Amygdala (tissue), 56 donors: ENCODE measurements at regions not wholly inside any gene's neighbourhood (a gene's known extent, or its start where the extent isn't known, plus 50 kb on each side); places are given as distances from the start of the nearest gene placed in this dataset.

ENCODE experiments used
- DNase-seq, 56 donors: peaks; one replicate each; lab custom pipeline; 2025; lab: John Stamatoyannopoulos, UW

DNA sequence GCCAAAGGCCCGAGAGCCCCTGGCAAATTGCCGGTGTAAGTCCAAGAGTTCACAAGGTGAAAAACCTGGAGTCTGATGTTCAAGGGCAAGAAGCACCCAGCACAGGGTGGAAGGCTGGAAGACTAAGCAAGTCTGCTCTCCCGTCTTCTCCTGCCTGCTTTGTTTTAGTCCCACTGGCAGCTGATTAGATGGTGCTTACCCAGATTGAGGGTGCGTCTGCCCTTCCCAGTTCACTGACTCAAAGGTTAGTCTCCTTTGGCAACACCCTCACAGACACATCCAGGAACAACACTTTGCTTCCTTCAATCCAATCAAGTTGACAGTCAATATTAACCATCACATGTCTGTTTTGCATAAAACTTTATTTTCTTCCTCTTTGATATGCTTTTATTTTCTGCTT lies 157.4 kb downstream of the HS3ST1 start:
- DNase-seq = no peak

DNA sequence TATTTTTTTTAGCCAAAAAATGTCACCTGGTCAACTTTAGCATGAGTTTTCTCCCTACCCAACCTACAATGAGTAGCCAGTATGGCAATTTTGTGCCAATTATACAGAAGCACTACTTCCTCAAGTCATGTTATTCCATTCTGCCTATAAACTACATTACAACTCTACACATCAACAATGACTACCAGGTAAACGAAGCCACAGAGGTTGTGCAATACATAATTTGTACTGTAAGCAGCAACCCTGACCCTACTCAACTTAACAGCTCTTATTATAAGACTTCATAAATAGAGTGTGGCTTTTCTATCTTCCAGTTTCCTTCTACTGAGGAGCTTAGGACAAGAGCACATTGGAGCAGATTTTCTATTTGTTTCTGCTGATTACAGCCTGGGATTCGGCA lies 160.5 kb downstream of the HS3ST1 start:
- DNase-seq = no peak

DNA sequence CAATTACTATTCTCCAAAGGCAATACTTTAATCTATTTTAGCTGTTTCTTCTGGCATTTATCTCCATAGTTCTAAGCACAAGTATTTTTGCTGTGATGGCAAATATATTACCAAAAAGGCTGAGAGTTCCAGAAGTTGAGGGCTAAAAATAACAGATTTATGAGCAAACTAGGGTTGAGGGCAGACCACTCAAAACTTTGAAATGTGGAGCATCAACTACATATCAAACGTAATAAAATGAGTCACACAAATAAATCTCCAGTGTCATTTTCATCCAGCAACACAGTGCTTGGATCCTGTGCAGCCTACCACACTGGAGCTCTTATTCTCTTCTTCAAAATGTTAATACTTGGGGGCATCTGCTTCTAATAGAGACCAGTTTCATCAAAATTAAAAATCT lies 163.9 kb downstream of the HS3ST1 start:
- no peak for DNase-seq

DNA sequence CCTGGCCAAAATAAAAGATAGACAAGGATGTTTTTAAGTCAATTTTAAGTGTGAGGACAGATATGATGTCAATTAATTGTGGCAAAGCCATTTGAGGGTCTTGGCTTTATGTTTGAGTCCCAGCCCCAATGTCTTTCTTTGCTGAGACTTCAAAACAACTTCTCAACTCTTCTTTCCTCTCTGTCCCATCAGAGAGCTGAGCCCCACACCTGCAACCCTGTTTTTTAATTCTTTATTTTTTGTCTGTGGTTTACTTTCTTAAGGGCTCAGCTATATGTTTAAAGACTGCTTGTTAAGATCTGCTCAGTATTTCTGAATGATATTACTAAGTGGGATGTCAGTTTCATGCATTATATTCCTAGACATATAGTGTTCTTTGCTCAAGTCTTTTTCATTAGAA lies 164.3 kb downstream of the HS3ST1 start:
- no peak for DNase-seq

DNA sequence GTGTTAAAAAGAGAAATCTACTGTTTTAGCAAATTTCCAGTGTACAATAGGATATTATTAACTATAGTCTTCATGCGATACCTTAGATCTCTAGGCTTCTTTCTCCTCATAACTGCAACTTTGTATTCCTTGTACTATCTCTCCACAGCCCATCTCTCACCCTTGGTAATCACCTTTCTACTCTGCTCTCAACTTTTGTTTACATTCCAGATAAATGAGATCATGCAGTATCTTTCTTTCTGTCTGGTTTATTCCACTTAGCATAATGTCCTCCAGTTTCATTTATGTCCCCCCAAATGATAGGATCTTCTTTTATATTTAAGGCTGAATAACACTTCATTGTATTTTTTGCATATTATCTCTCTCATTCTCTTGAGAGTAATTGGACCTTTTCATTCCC lies 165.5 kb downstream of the HS3ST1 start:
- DNase-seq = no peak

DNA sequence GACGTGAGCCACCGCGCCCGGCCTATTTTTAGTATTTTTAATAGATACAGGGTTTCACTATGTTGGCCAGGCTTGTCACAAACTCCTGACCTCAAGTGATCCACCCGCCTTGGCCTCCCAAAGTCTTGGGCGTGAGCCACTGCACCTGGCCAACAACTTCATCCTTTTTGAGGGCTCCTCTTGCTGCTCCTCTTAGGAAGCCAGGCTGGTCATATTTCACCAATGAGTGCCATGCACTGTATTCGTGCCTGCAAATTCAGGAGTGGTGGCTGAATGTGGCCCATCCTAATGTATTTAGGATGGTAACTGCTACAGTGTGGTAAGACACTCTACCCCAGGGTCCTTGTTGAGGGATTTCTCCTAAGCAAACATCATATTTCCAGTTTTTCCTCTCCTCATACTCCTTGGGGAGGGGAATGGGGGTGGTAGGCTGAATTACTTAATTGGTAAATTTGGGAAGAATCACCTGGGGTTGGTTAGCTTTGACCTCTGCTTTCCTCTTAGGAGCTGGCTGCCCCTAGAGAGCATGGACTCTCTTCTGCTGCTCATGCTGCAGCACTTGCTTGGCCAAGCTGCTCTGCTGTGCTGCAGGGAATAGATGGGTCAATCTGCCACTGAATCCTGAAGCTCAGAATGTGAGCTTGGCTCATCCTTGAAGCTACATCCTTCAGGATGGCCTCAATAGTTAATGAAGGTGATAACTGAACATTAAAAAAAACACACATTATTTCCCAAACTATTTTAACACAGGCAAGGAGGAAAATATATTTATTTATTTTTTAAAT lies 167.4 kb downstream of the HS3ST1 start:
- DNase-seq = no peak

DNA sequence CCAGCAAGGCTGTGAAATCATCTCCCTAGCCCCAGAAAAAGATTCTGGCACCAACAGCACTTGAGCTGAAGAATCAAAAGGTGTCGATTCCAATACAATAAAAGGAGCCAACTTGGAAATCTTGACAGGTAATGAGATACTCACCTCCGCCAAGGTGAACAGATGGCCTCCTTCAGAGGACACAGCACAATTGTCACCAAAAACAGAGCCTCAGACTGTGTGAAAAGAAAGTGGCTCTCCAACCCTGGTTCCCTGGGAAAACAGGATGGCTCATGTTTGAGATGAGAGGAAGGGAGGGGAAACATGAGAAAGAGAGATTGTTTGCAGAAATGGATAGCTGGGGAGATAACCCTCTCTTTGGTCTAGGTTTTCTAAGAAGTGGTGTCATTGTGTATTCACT lies 168.9 kb downstream of the HS3ST1 start:
- DNase-seq = no peak

DNA sequence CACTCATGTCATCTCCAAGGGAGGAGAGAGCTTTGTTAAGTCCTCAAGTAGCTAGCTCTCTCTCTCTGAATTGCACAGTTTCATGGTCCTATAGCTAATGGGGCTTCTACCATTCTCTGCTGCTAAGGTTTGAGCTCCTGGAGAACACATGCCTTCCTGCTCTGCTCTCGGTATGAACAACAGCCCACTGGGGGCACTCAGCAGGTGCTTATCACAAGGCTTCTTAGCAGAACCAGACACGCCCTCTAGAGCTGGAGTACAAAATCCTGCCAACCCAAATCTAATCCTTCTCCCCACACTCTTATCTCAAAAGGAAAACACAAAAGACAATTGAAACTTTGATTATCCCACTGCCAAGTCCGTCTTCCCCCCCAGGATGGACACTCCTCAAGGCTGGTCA lies 176.5 kb downstream of the HS3ST1 start:
- DNase-seq = no peak

DNA sequence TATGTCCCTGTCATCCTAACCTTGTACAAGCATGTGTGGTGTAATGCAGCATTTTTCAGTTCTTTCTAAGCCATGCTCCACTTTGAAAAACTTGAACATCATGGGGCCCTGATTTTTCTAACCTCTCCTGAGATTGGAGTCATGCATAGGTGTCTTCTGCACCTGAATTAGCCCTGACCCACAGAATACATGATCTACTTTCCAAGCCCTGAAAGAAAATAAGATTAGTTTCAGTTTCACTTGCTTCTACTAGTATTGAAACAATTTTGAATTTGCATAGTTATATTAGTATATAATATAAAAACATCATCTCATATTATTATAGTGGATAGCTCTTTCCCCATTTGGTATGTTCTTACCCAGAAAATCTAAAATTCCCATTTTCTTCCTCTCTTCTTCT lies 178.2 kb downstream of the HS3ST1 start:
- DNase-seq = no peak

DNA sequence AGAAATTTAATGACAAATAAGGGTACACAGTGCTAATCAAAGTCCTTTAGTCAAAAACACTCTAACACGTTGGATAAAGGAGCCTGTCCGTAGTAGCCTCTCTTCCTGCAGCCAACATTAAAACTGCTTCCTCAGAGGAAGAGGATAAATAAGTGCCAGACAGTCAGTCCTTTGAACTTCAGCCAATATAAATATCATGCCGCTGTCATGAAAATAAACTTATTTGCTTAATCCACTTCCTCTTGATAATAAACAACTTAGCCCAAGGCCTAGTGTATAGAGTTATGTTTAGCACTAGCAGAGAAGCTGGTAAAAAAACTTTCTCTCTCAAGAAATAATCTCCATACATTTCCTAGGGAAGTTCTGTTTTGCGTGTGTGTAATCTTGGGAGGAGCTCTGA lies 196.7 kb downstream of the HS3ST1 start:
- DNase-seq = no peak

DNA sequence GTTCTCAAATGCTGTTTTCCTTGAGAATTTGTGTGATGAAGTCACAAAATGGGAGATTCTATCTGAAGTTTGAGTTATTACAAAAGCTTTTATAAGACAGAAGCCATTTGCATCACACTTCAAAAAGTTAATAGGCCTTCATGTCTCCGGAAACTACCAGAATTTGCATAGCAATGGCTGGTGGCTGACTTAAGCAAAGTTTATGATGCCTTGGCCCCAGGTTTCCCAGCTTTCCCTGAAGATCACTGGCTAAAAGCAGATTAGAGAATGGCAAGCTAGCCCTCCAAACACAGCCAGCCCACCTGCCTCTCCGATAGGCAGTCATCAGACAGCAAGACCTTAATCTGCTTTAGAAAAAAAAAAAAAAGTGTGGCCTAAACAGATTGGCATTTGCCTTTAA lies 197.8 kb downstream of the HS3ST1 start:
- DNase-seq = no peak

DNA sequence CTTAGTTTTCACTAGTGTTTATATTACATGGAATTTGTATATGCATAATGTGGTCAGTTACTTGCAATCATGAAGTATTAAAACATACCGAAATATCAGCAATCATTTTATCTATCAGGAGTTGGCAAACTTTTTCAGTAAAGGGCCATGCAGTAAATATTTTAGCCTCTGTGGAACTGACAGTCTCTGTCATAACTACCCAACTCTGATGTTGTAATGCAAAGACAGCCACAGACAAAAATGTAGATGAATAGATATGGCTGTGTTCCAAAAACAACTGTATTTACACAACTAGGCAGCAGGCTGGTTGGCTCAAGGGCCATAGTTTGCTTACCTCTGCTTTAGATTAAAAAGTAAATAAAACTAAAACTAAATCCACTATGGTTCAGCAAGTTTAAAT lies 200.2 kb downstream of the HS3ST1 start:
- no peak for DNase-seq

DNA sequence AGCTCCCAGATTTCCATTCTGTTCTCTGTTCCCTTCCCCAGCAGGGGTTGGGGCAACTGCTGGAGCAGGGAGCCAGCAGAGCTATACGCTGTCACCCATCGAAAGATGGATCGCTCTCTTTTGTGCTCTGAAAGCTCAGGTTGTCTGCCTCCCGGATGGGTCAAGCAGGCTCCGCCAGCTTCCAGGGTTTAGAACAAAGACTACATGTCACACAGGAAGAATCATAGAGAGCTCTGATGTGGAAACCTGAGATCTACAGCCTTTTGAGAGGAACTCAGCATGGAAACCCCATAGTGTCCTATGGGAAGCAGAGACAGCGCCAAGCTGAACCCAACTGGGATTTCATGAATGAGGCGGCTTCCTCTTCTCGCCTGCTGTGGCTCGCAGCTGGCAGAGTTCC lies 205.4 kb downstream of the HS3ST1 start:
- DNase-seq = no peak

DNA sequence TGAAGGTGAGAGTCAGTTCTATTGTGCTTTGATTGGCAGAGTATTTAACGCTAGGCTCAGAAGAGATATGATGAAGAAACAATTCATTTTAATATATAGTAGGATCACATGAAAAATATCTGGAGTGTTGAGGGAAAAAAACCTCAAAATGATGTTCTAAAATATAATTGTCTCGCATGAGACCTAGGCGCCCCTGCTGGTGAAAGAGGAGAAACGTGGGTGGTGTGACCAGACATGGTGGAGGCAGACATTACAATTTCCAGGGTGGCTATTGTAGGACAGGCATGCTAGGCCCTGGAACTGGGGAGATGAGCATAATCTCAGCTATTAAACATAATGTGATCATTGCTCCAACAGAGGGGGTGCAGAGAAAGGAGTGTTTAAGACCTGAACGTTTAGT lies 210.0 kb downstream of the HS3ST1 start:
- no peak for DNase-seq

DNA sequence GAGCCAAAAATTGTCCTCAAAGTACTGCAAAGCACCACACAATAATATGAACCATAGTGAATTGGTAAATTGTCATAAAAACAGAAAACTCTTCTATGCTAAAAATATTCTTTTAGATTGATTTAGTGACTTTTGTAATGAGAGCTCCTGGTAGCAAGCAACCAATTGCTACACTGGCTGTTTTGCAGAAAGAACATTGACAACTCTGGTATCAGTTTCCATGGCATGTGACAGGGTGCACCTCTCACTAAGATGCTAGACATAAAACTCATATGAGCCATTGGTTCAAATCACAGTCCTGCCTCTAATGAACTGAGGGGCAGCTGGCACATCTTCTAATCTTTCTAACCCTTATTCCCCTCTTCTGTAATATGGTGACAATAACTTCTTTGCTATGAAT lies 212.2 kb downstream of the HS3ST1 start:
- DNase-seq = no peak

DNA sequence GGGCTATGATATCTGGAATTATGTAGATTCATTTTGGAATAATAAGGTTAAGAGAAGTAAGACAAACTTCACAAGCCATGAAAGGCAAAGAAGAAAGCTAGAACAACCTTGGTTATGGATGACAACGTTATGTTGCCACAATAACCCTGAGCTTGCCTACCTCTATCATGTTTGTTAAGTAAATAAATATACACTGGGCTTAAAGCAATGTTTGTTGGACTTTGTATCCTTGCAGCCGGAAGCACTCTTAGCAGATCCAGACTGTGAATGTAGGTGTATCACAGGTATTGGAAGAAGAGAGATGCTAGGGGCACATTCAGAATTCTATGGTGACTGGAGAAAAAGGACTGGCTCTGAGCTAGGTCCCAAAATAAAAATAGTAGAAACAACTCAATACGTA lies 214.4 kb downstream of the HS3ST1 start:
- DNase-seq = no peak

DNA sequence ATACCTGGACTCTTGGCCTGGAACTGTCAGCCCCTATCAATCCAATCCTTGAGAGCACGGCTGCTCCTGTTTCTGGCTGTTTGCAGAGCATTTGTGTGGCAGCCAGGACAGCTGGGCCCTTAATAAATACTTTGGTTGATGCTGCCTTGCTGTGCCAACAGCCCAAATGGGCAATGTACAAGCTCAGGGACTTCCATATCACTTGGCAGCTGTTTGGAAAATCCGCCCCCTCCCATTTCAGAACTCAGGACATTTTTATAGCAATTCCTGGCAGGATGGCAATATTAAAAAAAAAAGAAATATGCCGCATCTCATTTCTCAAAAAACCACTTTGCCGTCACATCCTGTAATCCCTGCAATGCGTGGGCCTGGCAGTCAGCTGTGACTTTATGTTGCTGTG lies 218.9 kb downstream of the HS3ST1 start:
- peak in 6 of 56 donors; percentile 0 to 16 (median 6) for DNase-seq

DNA sequence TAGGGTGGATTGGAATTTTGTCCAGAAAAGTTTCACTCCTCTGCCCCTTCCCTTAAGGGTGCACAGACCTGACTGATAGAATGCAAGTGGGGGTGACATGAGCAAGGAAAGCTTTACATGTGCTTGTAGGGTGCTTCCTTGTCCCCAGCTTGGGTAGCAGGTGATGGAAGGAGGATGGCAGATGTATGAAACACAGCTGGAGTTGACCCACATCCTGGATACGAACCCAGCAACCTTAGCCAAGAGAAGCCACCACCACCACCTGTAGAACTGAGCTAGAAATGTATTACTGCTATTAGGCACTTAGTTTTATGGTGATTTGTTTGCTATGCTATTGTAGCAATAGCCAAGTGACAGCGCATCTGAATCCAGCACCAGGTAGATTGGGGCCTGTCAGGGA lies 227.4 kb downstream of the HS3ST1 start:
- no peak for DNase-seq

DNA sequence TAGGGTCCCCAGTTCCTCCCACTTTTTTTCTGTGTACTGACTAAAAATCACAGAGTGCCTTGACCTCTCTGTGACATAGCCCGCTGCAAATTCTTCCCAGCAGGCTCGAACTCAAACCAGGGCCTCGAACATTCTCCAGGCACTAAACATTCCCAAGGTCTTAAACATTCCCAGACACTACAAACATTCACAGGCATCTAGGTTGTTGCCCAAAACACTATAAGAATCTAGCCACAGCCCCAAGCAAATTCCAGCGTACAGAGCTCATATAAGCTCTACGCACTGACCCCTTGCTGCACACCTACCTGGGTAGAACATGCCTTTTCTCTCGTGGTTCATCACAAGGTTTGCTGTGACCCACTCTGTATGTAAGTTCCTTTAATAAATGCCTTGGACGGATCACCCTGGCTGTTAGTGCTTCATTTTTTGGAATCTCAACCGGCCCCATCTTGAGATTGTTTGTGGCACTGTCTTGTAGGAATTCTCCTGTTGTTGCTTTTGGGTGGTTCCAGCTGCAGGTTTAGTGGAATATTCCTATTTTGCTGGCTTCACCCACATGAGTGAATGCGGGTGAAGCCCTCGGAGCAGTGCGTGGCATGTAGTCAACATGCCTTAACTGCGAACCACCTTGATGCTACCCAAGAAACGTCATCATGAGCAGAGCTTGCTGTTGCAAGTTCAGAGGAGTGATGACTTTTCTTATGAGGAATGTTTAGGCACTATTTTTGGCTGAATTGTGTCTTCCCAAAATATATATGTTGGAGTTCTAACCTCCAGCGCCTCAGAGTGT lies 230.0 kb downstream of the HS3ST1 start:
- no peak for DNase-seq

DNA sequence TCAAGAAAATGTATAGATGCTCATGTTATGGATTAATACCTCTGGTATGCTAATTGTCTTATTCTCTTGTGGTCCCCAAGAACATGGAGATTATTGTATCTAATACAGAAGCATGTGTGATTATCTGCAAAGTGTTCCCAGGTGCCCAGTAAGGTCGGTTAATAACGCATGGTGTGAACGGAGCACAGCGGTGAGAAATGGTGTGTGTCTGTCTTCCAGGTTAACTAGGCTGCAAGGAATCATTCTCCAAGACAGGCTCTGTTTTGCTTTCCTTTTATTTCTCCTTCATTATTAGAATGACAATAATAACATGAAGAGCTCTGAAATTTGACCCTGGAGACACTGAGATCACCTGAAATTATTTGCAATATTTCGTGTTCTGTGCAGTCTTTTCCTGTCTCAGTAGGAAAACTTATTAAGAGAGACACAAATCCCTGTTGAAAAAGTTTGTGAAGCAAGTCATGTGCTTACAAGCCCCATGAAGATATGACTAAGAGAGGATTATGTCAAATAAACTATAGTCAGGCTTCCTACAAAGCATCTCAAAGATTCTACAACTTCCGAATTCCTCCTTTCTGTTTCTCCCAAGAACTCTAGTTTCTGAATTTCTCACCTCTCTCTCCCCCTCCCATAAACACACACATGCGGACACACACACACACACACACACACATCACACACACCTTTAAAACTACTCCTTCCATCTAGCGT lies 230.9 kb downstream of the HS3ST1 start:
- DNase-seq = no peak

DNA sequence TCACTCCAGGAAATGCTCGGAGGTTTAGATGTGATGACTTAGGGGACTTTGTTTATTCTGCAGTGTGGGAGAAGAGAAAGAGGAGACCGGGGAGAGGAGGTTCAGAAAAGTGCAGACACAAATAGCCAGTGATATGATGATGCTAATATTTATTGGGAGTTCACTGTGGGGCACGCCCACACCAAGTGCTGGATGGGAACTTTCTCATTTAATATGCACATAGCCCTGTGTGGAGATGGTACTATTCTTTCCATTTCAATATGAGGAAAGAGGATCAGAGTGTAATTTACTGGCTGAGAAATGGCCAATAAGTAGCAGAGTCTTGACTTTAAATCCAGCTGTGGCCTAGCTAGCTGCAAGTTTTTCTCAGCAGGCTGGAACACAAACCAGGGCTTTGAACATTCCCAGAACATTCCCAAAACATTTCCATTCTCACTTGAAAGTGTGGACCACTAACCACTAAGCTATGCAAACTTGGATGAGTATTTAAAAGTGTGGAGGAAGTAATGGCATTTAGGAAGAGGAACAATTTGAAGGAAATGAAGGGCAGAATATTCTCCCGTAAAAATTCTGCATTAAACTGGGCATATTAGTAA lies 231.7 kb downstream of the HS3ST1 start:
- DNase-seq = no peak
